Skeletal muscle tissue (tissue), 3 donors: ENCODE measurements at regions not wholly inside any gene's neighbourhood (a gene's known extent, or its start where the extent isn't known, plus 50 kb on each side); places are given as distances from the start of the nearest gene placed in this dataset.

Experiments used
- H3K27ac ChIP-seq: one replicate; pipeline ENCODE4 v1.7.0; 2013; ENCODE audit warnings: mild to moderate bottlenecking, low read depth, low read length, inconsistent platforms
- H3K27me3 ChIP-seq, 3 donors: one replicate each; pipeline ENCODE4 v1.7.0; 2013; ENCODE audit warnings: low read length in 3 of 3; ENCODE audit not compliant: control insufficient read depth in 3 of 3, insufficient read depth in 3 of 3
- H3K36me3 ChIP-seq, 3 donors: one replicate each; pipeline ENCODE4 v1.7.0; 2013; ENCODE audit warnings: low read length in 3 of 3; ENCODE audit not compliant: control insufficient read depth in 3 of 3, insufficient read depth in 3 of 3
- H3K4me1 ChIP-seq, 3 donors: one replicate each; pipeline ENCODE4 v1.7.0; 2013; ENCODE audit warnings: low read length in 3 of 3, mild to moderate bottlenecking in 3 of 3; ENCODE audit not compliant: control insufficient read depth in 3 of 3, insufficient read depth in 3 of 3
- H3K4me3 ChIP-seq, 3 donors: one replicate each; pipeline ENCODE4 v1.7.0; 2013; ENCODE audit warnings: low read length in 3 of 3
- H3K9ac ChIP-seq, 3 donors: one replicate each; pipeline ENCODE4 v1.7.0; 2013; ENCODE audit warnings: low read length in 3 of 3, mild to moderate bottlenecking in 3 of 3, moderate library complexity in 2 of 3, low read depth in 1 of 3
- H3K9me3 ChIP-seq, 3 donors: one replicate each; pipeline ENCODE4 v1.7.0; 2013; ENCODE audit warnings: low read length in 3 of 3; ENCODE audit not compliant: control insufficient read depth in 3 of 3
- donor health status: Osteomylitis.

DNA sequence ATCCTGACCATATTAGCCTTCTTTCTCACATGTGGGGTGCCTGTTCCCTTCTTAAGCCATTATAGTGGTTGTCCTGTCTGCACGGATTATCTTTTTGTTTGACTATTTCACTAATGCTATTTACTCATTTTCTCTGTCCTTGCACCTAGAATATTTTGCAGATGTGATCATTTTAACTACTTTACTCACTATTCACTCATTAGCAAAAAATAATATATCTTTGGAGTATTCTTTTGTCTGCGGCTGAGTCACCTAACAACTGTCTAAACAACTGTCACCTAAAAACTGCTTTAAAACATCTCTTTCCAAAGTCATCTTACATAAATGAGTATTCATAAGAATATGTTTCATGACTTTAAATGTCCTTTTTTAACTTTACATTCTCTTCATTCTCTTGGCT lies 87.4 kb downstream of the KCNJ2 start:
- Histone ChIP-seq H3K9me3 (no peaks in the 10 kb centered on the region), H3K9ac (no peak overlapping the region), H3K4me1 (no peaks in the 10 kb centered on the region), H3K27ac (no peak overlapping the region), H3K27me3 (no peaks in the 10 kb centered on the region), H3K4me3 (no peak overlapping the region), H3K36me3 (no peaks in the 10 kb centered on the region)

DNA sequence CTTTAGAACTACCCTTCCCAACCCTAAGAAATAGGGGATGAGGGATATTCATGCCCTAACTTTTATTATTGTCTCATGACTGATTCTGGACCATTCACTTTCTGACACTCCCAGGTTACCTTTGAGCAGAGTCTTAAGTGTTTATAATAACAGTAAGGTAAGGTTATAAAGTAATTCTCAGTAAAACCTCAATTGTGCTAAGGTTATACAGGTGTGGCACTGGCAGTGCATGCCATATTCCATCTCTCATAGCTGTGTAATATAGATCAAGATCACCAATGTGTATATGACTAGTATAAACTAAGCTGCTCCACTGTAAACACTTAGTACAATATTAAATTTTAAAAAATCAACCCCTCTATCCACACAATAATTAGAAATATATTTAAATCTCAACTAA lies 89.1 kb downstream of the KCNJ2 start:
- no peaks in the 10 kb centered on the region for H3K9me3 ChIP-seq
- H3K4me3 ChIP-seq, result no peak overlapping the region
- no peaks in the 10 kb centered on the region for H3K27me3 ChIP-seq
- no peak overlapping the region for H3K27ac ChIP-seq
- H3K9ac ChIP-seq, result no peak overlapping the region
- no peaks in the 10 kb centered on the region for H3K4me1 ChIP-seq
- no peaks in the 10 kb centered on the region for H3K36me3 ChIP-seq

DNA sequence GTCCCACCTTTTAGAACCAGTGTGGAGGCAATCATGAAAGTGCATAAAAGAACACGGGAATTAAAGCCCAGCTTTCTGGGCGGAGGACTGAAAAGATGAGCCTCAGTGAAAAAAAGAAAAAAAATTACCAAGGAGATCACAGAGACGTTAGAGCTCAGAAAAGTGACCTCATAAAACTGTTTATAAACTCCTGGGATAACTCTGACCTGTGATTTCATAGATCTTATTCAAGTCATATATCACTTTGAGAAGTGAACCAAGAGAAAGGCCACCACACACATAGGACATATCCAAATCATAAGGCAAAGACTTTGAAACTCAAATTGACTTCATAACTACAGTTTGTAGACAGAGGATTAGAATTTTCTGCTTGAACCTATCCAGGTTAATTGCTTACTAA lies 90.1 kb downstream of the KCNJ2 start:
- no peak overlapping the region for H3K9ac ChIP-seq
- H3K4me1 ChIP-seq, result no peaks in the 10 kb centered on the region
- H3K36me3 ChIP-seq, result no peaks in the 10 kb centered on the region
- no peaks in the 10 kb centered on the region for H3K27me3 ChIP-seq
- H3K9me3 ChIP-seq, result no peaks in the 10 kb centered on the region
- H3K4me3 ChIP-seq, result no peak overlapping the region
- H3K27ac ChIP-seq, result no peak overlapping the region

DNA sequence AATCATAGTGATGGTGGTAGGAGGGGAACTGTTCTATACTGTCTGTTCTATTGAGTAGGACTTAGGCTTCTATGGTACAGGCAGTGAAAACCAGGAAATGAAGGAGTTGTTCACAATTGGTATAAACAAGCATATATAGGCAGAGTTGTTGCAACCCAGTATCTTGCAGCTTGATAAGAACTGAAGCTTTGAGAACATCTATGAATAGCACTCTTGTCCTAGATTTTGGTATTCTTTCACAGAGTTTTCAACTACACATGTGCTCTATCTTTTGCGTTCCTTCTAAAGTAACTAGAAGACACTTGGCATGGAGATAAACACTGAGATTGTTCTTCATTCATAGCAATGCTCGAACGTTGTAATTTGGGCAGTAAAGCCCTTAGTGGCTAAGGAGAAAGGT lies 91.8 kb downstream of the KCNJ2 start:
- H3K27me3 ChIP-seq, result no peaks in the 10 kb centered on the region
- H3K27ac ChIP-seq, result no peak overlapping the region
- no peak overlapping the region for H3K4me3 ChIP-seq
- no peaks in the 10 kb centered on the region for H3K4me1 ChIP-seq
- H3K36me3 ChIP-seq, result no peaks in the 10 kb centered on the region
- no peaks in the 10 kb centered on the region for H3K9me3 ChIP-seq
- H3K9ac ChIP-seq, result no peak overlapping the region

DNA sequence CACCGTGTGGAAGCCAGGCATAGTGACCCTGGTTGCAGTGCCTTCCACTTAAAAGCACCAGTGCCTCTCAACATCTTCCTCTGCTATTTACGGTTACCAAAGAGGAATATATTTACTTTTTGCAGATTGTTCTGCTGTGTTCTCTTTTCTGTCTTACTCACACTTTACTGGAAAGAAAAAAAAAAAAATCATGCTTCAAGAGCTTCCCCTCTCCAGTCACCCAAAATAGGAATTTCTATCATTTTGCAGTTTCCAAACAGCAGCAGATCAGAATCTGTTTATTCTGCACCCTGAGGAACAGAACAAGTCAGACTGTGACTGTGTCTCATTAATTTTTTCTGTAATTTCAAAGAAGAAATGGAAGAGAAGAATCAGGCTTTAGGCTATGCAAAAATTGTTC lies 96.1 kb downstream of the KCNJ2 start:
- no peak overlapping the region for H3K4me3 ChIP-seq
- no peaks in the 10 kb centered on the region for H3K9me3 ChIP-seq
- H3K36me3 ChIP-seq, result no peaks in the 10 kb centered on the region
- no peaks in the 10 kb centered on the region for H3K27me3 ChIP-seq
- H3K4me1 ChIP-seq, result no peaks in the 10 kb centered on the region
- no peak overlapping the region for H3K27ac ChIP-seq
- H3K9ac ChIP-seq, result no peak overlapping the region

- H3K27ac ChIP-seq, result no peak overlapping the region
- no peak overlapping the region for H3K9ac ChIP-seq
- no peaks in the 10 kb centered on the region for H3K4me1 ChIP-seq
- no peaks in the 10 kb centered on the region for H3K27me3 ChIP-seq
- H3K36me3 ChIP-seq, result no peaks in the 10 kb centered on the region
- H3K9me3 ChIP-seq, result no peaks in the 10 kb centered on the region
- no peak overlapping the region for H3K4me3 ChIP-seq
These were observed 97.1 kb downstream of the KCNJ2 start for GRCh38 chr17:70266394-70266793.

DNA sequence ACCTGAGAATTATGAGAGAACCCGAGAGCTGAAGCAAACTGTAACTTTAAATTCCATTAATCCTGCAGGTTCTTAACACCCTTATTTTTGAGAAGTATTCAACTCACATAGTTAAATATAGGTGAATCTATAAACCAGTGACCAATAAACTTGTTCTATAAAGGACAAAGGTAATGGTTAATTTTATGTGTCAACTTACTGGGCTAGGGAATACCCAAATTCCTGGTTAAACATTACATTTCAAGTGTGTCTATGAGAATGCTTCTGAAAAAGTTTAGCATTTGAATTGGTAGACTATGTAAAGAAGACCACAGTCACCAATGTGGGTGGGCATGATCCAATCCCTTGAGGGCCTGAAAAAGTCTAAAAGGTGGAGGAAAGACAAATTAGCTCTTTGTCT lies 99.1 kb downstream of the KCNJ2 start:
- Histone ChIP-seq H3K9ac (no peak overlapping the region), H3K27ac (no peak overlapping the region), H3K4me3 (no peak overlapping the region), H3K4me1 (no peaks in the 10 kb centered on the region), H3K9me3 (no peaks in the 10 kb centered on the region), H3K27me3 (no peaks in the 10 kb centered on the region), H3K36me3 (no peaks in the 10 kb centered on the region)

DNA sequence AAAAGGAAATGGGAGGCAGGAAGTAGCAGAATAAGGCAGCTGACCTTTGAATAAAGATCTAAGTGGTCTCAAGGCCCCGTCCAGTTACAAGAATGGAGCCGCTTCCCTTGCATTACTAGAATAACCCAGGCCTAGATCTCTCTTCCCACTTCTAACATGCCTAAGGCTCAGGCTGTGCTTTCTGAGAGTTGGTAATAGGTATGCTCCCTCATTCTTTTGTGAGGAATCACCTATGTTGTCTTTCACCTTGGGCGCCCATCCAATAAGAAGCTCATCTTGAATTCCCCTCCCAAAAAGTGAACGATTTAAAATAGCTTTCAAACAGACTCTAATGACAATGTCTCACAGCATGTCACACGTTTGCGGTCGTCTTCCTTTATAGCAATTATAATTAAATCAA lies 101.2 kb downstream of the KCNJ2 start:
- Histone ChIP-seq H3K27me3 (no peaks in the 10 kb centered on the region), H3K9ac (no peak overlapping the region), H3K36me3 (no peaks in the 10 kb centered on the region), H3K9me3 (no peaks in the 10 kb centered on the region), H3K27ac (no peak overlapping the region), H3K4me3 (no peak overlapping the region), H3K4me1 (no peaks in the 10 kb centered on the region)

DNA sequence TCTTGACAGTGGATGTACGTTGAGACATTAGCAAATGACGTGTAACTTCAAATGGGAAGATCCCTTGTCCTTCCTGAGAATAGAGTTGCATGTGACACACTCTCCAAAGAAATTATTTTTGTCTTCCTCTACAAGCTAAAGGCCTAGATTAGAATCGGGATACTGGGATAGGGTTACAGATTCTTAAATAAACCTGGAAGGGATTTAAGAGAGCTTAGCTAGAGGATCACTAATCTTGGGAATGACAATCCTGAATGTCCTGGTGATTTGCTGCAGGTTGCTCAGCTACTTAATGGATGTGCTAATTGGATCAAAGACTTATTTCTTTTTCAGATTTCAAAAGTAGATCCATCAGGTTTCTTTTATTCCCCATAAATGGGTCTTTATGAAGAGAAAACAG lies 101.9 kb downstream of the KCNJ2 start:
- Histone ChIP-seq H3K36me3 (no peaks in the 10 kb centered on the region), H3K4me1 (no peaks in the 10 kb centered on the region), H3K27me3 (no peaks in the 10 kb centered on the region), H3K27ac (no peak overlapping the region), H3K9ac (no peak overlapping the region), H3K9me3 (no peaks in the 10 kb centered on the region), H3K4me3 (no peak overlapping the region)

DNA sequence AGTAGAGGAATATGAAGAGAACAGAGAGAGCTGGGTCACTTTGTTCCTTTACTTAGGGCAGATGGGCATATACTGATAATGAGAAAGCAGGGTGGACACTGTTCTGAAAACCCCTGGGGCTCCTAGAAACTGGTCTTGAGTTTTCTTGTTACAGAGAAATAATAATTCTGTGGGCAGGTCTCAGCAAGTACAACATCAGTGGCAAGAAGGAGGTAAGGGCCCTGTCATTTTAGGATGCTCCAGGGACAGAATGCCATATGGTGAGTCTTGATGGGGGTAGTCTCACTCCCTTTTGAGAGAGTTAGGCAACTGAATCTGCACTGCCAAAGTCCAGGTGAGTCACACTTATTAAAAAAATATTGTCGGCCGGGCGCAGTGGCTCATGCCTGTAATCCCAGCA lies 102.3 kb downstream of the KCNJ2 start:
- Histone ChIP-seq H3K36me3 (no peaks in the 10 kb centered on the region), H3K4me1 (no peaks in the 10 kb centered on the region)

DNA sequence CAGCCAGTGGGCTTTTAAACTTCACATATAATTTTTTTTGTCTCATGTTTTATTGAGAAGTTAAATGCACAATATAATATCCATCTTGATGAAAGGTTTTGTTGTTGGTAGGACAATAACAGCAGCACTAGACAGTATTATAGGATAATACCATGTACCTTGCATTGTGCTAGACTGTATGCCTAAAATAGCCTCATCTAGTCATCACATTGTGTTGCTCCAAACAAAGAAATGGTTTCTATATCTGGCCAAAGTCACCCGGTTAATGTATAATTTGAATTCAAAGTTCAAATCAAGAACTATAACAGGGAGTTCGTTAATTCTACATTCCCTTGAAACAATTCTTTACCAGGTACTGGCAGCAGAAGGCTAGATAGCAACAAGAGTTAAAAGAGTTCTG lies 104.9 kb downstream of the KCNJ2 start:
- Histone ChIP-seq H3K9ac (no peak overlapping the region), H3K9me3 (no peaks in the 10 kb centered on the region), H3K27me3 (no peaks in the 10 kb centered on the region), H3K27ac (no peak overlapping the region), H3K4me3 (no peak overlapping the region), H3K36me3 (no peaks in the 10 kb centered on the region), H3K4me1 (no peaks in the 10 kb centered on the region)

More for the DNA sequence above, 102.3 kb downstream of the KCNJ2 start:
- Histone ChIP-seq H3K27ac (no peak overlapping the region), H3K9ac (no peak overlapping the region), H3K4me3 (no peak overlapping the region), H3K27me3 (no peaks in the 10 kb centered on the region), H3K9me3 (no peaks in the 10 kb centered on the region)
